ENCODE measurements at regions not wholly inside any gene's neighbourhood (a gene's known extent, or its start where the extent isn't known, plus 50 kb on each side); places are given as distances from the start of the nearest gene placed in this dataset.

DNA sequence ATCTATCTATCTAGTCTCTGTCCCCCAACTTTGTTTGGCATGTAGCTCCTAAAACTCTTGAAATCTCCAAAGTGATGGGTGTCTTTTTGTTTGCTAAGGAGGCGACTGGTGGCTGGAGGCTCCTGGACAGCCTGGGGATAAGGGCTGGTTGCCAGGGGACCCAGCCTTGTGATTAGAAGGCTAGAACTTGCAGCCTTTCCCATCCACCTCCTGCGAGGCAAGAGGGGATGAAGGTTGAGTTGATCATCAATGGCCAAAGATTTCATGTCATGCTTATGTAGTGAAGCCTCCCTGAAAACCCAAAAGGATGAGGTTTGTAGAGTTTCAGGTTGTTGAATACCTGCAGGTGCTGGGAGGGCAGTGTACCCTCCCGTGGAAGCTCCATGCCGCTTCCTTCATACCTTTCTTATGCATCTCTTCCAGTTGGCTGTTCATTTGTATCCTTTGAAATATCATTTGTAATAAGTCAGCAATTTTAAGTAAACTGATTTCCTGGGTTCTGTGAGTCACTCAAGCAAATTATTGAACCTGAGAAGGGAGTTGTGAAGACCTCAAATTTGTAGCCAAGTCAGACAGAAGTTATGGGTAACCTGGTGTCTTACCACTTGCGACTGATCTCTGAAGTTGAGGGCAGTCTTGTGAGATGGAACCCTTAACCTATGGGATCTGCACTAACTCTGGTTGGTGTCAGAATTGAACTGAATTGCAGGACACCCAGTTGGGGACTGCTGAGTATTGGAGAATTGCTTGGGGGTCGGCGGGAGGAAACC is 202.4 kb downstream of the SEC14L1 start:
- no peak for DNase-seq

DNA sequence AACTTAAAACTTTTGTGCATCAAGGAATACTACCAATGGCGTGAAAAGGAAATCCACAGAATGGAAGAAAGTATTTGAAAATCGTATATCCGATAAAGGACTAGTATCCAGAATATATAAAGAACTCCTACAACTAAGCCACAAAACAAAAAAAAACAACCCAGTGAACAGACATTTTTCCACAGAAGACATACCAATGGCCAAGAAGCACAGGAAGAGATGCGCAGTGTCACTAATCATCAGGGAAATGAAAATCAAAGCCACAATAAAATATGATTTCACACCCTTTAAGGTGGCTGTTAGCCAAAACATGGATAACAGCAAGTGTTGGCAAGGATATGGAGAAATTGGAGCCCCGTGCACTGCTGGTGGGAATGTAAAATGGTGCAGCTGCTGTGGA is 203.3 kb downstream of the SEC14L1 start:
- no peak for DNase-seq

DNA sequence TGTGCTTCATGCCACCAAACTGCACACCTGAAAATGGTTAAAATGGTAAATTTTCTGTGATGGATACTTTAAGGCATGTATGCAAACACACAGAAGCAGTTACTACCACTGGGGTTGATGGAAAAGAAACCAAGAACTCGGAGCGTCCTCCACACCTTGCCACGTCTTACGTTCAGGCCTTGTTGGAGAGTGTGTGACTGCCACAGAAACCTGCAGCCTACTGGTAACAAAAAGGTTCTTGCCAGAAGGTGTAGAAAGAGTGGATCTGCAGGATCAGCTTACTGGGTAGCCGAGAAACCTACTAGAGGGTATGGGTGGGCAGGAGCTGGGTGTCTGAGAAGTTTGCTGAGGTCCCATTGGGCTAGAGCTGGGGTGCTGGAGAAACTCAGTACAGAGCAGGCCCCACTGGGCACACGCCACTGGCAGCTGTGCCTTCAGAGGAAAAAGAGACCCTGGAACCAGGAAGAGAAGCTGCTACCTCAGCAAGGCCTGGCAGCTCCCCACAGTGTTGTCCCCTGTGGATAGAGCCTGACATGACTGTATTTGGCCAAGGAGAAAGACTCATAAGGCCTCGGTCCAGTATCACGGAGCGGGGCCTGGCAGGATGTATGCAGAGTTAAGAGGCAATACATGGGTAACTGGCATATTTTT is 204.6 kb downstream of the SEC14L1 start:
- DNase-seq, result no peak

DNA sequence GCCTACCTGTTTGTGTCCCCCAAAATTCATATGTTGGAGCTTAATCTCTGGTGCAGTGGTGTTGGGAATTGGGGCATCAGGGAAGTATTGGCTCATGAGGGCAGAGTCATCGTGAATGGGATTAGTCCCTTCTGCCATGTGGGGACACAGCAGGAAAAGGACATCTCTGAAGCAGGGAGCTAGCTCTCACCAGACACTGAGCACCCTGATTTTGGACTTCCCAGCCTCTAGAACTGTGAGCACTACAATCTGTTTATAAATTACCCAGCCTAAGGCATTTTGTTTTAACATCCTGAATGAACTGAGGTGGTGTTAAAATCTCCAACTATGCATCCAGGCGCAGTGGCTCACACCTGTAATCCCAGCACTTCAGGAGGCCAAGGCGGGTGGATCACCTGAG is 206.0 kb downstream of the SEC14L1 start:
- no peak for DNase-seq

DNA sequence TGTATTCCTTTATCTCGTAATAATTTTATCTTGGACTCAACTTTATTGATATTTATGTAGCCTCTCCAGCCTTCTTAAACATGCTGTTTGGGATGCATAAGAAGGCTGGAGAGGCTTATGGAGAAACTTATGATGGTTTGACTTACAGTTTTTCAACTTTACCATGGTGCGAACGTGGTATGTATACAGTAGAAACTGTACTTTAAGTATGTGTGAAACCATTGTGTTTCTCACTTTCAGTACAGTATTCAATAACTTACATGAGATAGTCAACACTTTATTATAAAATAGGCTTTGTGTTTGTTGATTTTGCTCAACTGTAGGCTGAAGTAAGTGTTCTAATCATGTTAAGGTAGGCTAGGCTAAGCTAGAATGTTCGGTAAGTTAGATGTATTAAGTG is 206.8 kb downstream of the SEC14L1 start:
- DNase-seq, result no peak

DNA sequence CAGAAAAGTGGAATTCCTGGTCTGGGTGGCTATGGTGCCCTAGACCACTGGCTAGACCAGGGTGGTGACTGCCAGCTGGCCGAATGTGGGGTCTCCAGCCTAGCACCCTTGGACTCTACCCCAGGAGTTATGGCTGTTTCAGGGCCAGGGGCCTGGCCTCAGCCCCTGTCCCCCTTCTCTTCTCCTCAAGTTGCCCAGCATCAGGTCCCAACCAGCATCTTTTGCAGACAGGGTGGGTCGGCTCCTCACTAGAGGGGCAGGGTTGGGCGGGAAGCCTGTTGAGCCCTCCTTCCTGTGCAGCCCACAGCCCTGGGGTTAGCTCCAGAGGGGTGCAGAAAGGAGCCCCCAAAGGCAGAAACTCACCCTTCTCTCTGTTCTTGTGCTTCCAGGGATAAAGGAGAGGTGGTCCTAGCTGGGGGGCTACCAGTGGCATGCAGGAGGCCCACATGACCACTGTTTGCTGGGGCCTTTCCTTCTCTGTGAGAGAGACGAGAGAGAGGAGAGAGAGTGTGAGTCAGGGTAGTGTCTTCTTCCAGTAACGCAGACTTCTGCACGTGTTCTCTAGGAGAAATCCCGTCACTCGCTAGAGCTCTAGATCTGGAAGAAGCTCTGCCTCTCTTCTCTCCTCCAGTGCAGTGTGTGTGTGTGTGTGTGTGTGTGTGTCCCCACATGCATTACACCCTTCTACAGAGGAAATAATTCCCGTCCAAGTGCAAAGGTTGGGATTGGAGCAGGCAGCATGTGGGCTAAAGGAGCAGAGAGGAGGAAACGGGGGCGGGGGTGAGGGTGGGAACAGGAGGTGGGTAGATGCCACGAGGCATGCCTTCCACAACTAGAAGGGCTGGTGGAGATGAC is 209.4 kb downstream of the SEC14L1 start:
- no peak for DNase-seq

DNA sequence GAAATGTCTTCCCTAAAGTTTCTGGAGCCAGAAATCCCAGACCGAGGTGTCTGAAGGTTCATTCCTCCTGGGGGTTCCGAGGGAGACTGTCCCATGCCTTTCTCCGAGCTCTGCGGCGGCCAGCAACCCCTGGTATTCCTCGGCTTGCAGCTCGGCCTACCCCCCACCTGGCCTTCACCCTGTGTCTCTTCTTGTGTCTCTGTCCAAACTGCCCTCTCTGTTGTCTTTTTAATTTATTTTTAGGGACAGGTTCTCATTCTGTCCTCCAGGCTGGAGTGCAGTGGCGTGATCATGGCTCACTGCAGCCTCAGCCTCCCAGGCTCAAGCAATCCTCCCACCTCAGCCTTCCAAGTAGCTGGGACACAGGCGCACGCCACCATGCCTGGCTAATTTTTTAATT is 211.7 kb downstream of the SEC14L1 start:
- no peak for DNase-seq

DNA sequence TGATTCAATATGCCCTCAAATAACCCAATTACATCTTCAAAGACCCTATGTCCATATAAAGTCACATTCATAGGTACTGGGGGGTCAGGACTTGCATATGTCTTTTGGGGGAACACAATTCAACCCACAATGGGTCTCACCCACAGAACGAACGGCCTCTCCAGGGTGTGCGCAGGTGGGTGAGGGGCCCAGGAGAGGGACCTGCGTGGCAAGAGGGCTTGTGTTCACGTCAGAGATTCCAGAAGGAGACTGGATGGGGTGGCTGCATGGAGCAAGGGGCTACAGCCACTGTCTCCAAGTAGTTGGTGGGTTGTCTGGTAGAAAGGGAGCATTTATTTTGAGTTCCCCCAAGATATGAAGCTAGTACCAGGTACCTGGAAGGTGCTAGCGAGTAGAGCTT is 212.2 kb downstream of the SEC14L1 start:
- DNase-seq, result no peak

DNA sequence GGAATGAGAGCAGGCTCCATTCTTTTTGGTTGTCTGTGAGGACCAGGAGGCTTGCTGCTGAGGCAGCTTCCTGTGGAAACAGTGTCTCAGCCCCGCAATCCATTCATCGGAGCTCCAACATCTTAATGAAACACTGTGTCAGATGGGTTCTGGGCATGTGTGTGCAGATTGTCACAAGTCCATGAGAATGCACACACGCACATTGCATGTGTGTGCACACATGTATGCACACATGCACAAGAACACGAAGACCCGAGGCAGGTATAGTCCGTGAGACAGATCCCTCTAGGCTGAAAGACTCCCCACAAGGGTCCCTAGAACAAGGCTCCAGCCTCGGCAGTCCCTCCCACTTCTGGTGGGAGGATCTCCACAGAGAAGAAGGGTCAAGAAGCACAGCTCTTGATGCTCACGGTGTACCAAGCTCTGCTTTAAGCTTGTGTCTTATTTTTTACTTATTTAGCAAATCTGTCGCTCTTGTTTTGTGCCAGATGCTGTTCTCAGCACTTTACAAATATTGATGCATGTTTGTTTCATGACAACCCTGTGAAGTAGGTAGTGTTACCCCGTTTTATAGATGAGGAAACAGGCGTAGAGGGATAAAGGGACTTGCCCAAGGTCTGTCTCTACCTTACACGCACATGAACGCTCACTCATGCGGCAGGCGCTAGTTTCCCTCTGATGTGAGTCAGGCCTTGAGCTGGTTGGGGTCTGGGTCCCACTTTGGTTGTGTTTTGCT is 213.1 kb downstream of the SEC14L1 start:
- DNase-seq, result no peak

DNA sequence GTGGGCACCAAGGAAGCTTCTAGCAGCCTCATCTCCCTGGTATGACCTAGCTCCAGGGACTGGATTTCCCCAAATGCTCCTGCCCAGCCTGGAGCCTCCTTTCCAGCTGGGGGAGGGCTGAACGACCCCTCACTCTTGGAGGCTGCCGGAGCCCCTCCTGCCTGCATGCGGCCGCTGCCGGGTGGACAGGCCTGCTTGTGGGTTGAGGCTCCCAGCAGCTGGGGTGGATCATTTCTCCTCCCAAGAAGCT is 213.6 kb downstream of the SEC14L1 start:
- no peak for DNase-seq

DNA sequence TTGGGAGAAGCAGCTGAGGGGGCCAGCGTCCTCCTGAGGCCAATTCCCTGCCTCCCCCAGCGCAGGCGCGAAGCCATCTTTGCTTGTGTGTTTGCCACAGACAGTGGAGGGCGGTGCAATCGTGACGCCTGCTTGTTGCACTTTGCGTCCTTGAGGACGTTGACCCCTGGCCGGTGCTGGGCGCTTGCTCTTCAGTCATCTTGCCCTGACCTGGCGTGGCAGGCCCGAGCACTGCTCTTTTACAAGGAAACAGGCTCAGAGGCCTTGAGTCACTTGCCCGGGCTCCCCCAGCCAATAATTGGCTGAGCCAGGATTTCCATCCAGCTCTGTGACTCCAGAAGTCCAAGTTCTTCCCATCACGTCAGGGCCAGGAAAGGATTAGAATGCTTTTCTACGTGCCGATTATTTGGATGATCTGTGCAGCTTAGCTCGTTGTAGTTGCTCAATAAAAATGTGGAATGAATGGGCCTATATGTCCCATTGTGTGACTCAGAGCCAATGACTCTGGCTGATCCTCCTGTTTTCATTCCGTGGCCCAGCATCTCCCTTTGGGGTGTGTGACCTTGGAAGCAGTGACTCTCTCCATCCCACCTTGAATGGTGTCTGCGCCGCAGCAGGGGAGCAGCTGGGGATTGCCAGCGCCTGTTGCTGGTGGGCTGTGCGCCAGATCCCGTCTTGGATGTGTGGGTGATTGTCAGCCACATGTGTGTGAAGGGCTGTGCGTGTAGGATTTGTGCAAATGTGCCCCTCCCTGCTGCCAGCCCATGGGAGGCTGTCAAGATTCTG is 214.1 kb downstream of the SEC14L1 start:
- DNase-seq, result no peak

DNA sequence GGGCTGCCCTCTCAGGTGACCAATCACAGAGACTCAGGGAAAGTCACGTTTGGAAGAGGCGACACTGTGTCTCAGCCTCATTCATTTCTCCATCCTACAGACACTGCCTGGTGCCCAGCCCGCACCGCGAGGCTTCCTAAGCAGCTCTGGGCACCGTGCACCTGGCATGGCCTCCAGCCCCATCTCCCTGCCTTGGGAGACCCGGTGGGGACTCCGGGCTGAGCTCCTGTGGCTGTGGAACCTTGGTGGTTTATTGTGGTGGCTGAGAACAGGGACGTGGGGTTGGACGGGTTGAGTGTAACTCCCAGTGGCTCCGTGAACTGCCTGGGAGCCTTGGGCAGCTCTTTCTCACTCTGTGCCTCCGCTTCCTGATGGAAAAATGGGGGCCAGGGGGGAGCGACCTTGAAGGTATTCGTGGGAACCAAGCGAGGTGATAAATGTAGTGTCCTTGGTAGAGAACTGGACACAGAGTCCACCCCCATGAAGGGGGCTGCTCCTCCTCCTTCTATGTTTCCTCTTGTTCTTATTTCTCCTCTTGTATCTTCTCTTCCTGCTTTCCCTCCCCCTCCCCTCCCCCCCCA is 215.4 kb downstream of the SEC14L1 start:
- no peak for DNase-seq

DNA sequence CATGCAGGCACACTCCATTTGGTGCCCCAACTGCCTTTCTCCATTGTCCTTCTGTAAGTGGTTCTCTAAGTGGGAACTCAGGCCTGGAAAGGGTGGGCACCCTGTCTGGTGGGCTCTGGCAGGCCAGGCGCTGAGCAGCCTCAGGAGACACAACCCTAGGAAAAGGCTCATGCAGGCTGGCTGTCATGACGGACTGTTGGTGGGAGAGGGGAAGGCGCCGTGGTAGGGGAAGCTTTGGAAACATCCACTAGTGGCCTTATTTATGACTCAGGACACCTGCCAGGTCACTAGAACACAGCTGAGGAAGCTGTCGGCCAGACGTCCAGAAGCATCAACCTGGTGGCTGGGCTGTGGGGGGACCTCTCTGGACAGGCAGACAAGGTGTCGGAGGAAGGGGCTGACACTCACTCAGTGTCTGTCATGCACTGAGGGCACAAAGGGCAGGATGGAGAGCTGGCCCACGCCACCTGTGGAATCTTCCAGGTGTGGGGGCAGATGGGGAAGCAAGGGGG is 216.0 kb downstream of the SEC14L1 start:
- DNase-seq, result no peak

DNA sequence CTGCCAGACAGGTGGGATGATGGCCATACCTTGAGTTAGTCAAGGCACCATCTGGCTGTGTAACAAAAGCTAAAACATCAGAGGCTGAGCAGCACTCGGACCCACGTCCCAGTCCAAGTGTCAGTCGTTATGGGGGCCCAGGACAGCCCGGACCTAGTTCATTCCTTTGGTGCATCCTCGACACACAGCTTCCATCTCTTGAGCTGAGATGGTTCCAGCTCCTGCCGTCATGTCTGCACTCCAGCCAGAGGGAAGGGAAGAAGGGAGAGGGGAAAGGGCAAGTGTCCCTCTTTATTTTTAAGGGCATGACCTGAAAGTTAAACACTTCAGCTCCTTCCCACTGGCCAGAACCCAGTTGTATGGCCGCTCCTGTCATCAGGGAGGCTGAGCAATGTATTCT is 218.0 kb downstream of the SEC14L1 start:
- no peak for DNase-seq

DNA sequence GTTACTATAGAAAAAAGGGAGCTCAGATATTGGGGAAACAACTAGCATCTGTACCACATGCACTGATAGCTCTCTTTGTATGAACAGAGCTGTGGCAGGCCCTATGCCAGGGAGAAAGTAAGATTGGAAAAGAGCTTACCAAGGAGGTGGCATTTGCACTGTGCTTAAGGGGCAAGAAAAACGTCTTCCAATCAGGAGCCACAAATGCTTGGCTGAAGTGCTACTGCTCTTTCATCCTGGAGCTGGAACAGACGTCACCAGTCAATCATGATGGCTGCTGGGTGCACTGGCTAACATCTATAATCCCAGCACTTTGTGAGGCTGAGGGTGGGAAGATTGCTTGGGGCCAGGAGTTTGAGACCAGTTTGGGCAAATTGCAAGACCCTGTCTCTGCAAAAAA is 218.5 kb downstream of the SEC14L1 start:
- DNase-seq, result no peak

DNA sequence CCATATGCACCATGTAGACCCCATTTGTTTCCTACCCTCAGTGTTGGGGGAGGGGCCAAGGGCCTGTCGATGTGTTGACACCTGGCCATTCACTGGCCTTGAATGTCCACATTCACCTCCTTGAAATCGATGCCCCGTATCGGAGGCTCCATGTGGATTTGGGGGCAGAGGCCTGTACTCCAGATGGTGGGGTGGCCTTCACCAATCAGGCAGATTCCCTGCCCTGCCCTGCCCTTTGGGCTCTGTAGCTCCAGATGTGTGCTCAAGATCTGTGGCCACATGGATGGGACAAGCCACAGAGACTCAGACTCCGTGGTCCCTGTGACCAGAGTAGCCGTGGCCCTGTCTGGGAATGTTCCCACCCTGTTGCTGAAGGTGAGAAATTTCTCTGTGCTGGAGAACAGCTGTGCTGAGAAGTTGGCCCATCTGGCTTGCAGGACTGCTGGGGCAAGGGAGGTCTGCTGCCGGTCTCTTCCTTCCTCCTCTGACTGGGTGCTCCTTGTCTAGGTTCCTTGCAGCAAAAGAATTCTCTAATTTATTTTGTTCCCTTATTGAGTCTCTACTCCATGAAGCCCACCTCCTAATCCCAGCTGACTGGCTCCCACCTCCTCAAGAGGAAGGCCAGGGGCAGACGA is 221.3 kb downstream of the SEC14L1 start:
- DNase-seq, result no peak

DNA sequence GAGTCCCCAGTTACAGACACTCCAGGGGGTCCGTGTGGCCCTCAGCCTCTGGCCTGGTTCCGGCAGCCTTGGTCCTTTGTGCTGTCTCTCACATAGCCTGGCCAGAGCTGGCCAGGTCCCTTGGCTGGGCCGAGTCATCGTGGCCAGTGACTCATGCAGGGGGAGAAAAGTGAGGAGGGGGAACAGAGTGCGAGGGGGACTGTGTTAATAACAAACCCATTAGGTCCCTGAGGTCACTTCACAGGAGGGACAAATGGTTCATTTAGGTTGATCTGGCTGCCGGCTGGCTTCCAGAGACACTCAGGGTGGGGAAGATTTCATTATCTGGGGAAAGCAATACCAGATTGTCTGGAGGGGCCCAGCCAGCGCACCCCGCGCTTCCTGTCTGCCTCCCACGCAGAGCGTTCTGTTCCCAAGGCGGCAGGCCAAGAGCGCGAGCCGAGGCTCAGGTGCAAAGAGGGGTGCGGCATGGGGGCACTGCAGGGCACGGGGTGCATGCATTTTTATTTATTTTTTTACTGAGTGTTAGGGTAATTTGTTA is 223.1 kb downstream of the SEC14L1 start:
- no peak for DNase-seq

DNA sequence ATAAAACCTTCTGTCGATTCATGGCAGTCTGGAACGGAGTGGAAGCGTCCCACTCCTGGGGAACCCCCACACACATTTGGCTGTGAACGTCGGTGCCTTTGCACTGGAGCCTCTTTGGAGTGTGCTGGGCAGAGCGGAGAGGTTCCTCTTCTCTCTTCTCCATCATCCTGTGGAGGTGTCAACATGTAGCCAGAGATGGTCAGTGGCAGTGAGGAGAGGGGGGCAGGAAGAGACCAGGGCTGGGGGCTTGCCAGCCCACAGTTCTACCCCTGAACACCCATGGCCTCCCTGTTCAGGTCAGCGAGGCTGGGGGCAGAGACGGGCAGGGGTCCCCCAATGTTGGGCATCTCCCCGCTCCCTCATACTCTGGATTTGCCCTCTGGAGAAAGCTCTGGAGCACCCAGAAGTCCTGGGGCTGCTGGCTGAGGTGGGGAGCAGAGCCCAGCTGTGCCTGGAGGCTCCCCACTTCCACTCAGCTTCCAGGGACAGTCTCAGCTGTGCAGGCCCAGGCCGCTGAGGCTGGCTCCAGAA is 223.7 kb downstream of the SEC14L1 start:
- DNase-seq, result no peak

DNA sequence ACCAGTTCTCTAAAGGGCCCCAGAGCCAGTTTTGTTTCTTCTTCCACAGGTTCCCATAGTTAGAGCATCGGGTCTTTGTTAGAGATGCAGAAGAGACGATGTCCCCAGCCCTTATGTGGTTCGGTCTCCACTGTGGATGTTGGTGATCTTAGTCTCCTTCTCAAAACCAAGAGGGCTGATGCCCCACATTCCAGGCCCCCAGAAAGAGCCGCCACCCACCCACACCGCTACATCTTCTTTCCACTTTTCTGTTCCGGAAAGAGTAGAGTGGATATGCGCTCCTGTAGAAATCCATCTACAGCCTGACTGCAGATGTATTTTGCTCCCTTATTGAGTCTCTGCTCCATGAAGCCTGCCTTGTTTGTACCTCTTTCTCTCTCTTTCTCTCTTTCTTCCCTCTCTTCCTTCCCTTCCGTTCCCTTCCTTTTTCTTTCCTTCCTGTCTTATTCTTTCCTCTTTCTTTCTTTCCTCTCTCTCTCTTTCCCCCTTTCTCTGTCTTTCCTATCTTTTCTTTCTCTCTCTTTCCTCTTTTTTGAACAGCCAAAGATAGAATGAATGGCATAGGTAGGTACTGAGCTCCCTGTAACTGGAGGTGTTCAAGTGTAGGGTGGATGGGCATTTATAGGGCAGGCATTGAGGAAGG is 224.3 kb downstream of the SEC14L1 start:
- DNase-seq, result no peak

DNA sequence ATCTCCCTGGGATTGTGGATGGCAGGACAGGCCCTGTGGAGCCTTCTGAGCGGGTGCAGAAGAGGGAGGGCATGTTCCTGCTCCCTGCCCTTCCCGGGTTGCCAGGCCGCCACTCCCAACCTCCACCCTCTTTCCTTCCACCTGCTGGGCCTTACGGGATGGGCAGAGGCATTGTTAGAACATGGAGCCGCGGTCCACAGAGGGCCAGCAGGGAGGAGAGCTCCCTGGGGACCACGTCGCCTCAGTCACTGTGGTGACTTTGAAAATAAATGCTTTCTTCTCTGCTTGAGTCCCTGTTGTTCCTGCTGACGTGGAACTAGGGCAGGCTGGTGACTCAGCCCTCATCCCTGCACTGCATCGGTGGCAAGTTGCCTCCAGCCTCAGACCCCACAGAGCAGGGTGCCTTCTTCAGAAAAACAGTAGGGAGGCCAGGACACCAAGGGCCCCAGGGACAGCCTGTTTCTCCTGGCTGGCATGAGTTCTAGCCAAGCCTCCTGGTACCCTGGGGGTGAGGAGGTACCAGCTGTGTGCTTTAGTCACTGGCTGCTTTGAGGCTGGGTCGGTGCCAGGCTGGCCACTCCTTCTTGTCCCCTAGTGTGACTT is 224.9 kb downstream of the SEC14L1 start:
- peak; percentile 34 for DNase-seq
